Stimulated activated CD4-positive, alpha-beta T cell treated with anti-CD3 and anti-CD28 coated beads, Interleukin-4, amount 100 ng/mL, for 1 hour (primary cell): ENCODE measurements at regions not wholly inside any gene's neighbourhood (a gene's known extent, or its start where the extent isn't known, plus 50 kb on each side); places are given as distances from the start of the nearest gene placed in this dataset.

ENCODE experiments used
- DNase-seq: peaks from one replicate; pipeline ENCODE4 v3.0.0-alpha.2; 2020

DNA sequence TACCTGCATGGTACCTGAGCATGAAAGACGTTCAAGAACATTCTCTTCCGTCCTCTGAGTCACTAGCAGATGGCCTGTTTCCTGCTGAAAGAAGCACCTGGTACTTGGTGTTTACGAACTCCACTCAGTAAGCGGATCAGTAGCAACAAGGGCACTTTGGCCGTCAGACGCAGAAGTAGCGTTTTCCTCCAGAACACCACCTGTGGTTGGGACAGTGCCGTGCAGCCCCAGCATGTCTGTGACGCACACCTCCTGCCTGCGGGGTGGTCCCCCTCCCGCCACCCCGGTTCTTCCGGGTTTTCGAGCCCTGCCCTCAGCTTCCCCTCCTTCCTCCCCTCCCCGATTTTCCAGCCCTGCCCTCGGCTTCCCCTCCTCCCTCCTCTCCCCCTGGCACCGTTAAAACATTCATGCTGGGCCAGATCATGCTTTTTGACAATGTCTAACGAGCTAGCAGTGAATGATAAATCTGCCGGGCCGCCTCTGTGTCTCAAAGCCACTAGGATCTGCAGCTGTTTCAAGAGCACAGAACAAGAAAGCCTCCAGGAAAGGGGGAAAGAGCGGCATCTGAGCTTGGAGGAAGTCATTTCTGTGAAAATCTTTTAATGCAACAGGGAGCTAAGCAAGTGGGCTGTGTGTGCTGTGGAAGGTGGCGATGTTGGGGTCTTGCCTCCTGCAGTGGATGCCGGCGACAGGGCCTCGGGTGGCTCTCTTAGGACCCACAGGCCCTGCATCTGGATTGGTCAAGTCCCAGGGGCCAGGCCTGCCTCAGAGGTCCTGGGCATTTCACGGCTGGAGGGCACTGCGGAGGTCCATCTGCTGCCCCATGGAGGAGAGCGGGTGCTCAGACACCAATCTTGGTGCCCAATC is 207.9 kb downstream of the ERMARD start:
- DNase-seq = peak; percentile 34

DNA sequence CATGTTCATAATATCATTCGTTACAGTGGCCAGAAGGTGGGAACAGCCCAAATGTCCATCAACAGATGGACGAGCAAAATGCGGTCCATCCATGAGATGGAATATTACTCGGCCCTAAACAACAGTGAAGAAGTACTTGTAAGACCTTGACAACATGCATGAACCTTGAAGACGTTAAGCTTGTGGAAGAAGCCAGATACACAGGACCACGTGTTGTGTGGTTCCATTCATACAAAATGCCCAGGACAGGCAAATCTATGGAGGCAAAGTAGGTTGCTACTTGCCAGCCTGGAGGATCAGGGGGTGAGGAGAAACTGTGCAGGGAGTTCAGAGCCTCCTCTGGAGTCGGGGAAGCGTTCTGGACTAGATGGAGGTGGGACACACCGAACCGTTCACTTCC is 207.1 kb downstream of the ERMARD start:
- no peak for DNase-seq

DNA sequence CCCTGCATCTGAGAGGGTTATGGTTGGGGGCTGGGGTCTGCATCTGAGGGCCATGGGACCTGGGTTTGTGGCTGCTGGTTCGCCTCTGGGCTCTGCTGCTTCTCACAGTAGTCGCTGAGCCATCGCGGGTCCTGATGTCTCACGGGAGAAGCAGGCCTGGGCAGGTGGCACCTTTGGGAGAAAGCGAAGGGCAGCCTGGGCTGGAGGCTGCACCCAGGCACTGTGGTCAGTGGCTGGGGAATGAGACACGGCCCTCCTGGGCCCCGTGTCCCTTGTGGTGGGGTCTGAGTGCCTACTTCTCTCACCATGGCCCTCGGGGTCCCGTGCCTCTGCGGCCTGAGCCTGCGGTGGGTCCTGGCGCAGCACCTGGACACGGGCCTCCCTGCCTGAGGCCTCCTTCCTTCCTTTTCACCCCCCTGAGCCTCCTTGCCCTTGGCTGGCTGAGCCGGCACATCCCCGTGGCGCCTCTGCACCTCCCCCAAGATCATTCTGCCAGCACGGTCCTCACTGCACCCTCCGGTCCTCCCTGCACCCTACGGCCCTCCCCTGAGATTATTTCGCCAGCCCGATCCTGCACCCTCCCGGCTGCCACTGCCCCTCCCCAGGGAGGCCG is 206.0 kb downstream of the ERMARD start:
- no peak for DNase-seq

DNA sequence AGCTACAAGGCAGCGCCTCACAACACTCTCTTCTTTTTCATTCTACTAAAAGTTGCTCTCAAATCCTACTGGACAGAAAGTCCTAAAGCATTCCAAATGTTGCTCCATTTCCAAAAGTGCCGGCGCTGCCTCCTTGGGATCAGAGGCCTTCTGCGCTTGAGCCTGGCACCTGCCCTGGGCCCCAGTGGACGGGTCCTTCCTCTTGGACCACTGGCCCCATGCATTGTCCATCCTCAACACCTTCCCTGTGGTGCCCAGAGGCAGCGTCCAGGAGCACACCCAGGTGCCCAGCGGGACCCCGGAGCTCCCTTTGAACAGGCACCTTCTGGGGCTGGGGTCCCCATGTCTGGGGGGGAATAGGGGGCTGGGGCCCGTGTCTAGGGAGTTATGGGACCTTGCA is 205.2 kb downstream of the ERMARD start:
- no peak for DNase-seq

DNA sequence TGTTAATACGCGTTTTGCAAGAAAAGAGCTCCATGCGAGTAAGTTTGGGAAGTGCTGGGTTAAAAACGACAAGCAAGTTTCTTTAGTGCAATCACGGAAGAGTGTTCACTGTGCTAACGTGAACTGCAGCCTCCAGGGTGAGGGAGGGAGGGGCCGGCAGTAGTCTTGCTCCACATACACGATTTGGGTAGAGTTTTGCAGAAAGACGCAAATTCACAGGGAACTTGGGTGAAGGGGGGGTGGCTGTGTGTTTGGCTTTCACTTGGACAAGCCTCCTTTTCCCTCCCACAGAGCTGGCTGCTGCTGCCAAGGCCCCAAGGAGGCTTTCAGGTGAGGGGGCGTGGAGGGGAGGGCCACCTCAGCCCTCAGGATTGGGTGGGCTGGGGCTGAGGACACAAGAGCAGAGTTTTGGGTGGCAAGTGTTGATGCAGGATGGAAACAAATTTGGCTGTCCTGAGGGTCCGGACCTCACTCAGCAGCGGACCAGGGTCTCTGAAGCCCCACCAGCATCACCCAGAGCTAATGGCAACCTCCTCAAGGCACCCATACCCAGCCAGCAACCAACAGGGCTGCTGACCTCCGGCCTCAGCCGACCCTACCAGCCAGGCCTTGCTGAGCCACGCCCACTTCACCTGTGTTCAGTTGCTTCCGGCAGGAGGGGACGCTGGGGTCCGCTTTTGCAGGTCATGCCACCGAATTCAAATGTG is 204.5 kb downstream of the ERMARD start:
- DNase-seq = no peak

DNA sequence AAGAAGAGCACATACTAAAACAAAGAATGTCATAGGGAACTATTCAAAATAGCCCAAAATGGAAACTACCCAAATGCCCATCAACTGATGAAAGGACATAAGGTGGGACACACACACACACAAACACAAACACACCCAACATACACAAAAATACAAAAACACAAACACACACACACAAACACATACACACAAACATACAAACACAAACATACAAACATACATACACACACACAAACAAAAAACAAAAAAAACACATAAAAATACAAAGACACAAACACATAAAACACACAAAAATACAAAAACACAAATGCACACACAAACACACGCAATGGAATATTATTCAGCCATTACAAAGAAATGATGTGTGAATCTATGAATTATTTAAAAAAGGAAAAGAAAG is 203.6 kb downstream of the ERMARD start:
- DNase-seq = no peak

DNA sequence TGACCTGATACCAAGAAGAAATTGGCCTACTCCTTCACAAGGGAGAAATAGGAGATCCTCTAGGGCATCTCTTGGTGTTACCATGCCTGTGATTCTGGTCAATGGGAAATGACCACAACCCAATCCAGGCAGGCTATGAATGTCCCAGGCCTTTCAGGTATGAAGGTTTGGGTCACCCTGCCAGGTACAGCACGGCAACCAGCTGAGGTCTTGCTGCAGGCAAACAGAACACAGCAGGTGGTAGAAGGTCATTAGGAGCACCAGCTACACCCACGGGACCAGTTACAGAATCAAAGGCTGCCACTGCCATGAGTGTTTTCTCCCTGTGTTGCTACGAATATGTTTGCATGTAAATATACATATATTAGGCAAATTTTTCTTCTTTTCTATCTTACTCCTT is 202.3 kb downstream of the ERMARD start:
- no peak for DNase-seq

DNA sequence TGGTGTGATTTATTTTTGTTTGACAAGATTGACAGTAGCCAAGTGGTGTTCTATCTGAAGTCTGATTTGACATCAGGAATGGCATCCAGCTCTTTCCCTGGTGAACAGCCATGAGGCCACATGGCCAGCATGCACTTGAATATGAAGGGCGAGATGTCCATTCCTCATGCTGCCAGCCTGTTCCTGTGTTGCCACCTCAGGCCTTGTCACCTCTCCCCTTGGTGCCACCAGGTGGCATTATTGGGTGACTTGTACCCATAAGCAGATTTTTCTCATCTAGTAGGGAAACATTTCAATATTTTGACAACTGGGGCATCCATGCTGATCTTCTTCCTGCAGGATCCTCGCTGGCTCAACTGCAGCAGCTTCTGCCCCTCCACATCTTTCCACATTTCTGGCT is 199.1 kb downstream of the ERMARD start:
- no peak for DNase-seq

DNA sequence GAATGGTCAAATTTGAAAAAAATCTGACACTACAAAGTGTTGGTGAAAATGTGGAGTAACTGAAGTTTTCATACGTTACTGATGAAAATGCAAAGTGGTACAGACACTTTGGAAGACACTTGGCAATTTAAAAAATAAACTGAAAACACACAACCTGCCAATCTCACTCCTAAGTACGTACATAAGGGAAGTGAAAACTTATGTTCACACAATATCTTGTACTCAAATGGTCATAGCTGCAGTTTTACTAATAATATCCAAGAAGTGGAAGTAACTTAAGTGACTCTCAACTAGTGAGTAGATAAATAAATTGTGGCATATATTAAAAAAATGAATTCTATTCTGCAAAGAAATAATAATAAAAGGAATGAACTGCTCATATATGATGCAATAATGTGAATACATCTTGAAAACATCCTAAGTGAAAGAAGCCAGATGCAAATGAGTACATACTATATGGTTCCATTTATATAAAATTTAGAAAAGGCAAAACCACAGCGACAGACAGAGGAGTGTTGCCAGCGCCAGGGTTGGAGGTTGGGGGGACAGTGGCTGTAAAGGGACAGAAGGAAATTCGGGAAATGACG is 198.2 kb downstream of the ERMARD start:
- DNase-seq = no peak

DNA sequence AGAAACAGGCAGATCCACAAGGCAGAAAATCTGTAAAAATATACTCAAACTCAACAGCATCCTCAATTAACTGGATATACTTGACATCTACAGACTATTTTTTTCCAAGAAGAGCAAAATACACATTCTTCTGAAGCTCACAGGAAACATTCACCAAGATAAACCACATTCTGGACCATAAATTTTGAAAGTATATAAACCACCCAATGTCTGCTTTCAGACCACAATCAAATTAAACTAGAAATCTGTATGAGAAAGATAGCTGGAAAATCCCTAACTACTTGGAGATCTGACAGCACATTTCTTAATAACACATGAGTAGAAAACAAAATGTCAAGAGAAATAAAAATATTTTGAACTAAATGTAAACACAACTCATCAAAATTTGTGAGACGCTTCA is 195.5 kb downstream of the ERMARD start:
- DNase-seq = no peak

DNA sequence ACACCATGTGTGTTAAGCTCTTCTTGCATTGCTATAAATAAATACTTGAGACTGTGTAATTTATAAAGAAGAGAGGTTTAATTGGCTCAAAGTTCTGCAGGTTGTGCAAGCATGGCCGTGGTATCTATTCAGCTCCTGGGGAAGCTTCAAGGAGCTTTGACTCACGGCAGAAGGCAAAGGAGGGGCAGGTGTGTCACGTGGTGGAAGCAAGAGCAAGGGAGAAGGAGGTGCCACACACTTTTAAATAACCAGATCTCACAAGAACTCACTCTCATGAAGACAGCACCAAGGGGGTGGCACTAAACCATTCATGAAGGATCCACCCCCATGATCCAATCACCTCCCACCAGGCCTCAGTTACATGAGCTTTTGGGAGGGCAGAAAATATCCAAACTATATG is 193.7 kb downstream of the ERMARD start:
- no peak for DNase-seq

DNA sequence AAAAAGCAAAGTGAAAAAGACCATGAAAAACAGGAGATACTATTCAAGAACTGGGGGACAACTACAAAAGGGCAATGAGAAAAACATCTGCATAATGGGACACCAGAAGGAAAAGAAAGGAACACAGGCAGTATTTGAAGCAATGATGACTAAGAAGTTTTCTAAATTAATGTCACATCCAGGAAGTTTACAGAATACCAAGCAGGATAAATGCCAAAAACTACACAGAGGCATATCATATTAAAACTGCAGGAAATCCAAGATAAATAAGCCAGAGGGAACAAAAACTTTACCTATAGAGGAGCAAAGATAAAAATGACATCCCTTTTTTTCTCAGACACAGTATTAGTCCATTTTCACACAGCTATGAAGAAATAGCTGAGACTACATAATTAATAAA is 193.0 kb downstream of the ERMARD start:
- DNase-seq = no peak

DNA sequence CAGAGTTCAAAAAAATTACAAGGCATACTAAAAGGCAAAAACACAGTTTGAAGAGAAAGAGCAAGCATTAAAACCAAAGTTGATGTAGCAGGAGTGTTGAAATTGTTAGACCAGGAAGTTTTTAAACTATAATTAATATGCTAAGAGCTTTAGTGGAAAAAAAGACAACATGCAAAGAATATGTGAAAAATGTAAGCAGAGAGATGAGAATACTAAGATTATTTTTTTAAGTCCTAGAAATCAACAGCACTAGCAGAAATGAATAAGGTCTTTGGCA is 192.6 kb downstream of the ERMARD start:
- no peak for DNase-seq

DNA sequence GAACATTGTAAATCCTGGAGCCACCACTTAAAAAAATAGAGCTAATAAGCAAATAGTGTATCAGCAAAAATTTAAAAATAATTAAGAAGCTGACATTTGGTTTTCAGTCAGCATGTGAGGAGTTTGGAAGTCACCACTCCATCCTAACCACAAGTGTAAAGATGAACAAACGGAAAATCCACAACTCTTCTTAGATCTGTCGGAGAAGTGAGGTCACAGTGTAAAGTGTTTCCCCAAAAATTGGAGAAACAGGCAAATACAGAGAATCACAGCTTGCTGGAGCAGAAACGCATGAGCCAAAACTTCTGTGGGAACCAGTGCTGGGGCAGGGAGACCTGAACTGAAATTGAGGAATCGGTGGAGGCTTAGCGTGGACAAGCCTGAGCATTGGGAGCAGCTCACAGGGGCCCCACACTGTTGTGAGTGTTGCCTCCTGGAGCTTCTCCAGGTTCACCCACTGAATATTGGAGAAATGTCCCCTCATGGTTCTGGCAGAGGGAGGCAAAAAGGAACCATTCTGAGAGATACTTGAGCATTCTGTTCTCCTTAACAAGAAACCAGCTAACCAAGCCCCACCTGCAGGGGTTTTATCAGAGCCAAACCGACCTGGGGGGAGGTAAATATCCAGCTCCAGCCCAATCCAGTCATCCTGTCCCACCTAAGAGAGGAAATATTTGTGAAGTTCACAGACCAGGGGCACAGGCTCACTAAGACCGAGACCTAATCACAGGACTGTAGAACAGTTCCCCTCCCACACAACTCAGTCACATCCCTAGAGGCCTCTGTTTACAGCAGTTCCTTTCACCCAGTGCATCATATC is 192.0 kb downstream of the ERMARD start:
- no peak for DNase-seq

DNA sequence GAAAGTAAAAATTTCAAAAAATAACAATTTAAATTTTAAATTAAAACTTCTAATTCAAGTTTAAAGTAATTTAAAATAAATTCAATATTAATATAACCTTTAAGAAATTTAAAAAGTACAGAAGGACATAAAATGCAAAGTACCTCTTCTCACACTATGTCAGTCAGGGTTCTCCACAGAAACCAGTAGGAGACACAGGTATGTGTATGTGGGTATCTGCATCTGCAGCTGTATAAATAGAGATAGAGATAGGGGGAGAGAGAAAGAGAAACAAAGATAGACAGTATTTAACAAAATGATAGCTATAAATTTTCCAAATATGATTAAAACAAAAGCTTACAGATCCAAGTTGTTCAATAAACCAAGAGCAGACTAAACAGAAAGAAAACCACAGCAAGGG is 190.8 kb downstream of the ERMARD start:
- DNase-seq = no peak

DNA sequence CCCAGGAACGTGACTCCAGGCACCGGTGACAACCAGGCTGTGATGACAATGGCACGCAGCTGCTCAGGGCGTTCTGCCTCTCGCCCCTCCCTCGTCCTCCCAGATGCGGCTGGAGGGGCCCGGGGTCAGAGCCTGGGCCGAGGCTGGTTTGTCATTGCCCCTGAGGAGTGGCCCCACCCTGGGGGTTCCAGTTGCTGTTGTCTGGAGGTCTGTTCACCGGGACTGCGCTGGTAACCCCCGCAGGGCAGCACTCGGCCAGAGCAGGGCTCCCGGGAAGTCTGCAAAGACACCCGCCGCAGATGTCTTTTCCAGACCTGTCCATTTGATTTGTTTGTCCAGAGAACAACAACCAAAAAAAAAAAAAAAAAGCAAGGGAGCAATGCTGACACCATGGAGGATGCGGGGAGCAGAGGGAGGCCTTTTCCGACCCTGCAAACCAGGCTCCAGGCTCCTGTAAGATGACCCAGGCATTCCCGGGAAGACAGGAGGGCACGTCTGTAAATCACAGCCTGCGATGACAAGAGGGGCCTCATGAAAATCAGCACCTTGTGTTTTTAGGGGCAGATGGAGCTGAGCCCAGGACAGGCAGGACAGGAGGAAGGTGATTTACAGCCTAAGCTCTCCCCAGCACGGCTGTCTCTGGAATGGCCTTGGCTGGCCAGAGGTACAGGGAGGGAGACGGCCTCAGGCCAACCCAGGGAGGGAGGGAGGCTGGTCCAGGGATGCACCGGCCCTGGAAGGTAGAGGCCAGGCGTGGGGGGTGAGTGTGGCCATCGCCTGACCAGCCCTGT is 189.3 kb downstream of the ERMARD start:
- DNase-seq = no peak

DNA sequence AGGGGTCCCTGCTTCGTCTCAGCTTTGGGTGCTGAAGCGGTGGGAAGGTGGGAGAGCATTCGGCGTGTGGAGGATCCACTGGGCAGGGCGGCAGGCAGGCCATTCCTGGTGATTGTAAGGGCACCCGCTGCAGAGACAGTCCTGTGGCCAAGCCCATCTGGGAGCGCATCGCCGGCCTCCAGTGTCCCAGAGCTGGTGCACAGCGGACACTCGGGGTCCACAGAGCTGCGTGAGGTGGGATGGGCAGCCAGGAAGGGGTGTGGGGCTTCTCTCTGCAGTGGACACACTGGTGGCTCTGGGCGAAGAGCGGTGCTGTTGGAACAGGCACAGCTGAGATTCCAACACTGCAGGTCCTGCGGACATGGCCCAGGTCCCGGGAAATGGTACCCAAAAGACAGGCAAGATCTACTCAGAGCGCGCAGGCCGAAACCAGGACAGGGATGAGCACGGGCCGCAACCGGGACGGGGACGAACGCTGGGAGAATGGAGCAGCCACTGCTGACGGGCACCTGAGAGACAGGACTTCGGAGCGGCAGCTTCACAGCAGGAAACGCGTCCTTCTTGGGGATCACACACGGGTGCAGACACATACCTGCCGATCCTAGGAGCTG is 188.2 kb downstream of the ERMARD start:
- no peak for DNase-seq

DNA sequence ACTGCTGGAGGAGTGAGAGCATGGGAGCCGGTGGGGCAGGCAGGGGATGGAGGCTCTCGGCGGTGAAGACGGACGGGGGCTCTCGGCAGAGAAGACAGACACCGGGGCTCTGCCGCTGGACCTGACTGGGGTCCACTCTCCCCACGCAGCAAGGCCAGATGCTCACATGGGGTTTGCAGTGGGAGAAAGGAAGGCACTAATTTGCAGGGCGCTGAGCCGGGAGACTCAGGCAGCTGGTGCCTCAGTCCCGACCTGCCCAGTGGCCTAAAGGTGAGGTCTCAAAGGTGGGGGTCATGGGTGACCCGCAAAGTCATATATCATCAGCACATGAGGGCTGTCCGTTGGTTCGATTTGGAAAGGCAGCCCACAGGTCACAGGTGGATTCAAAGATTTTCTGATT is 187.3 kb downstream of the ERMARD start:
- no peak for DNase-seq

DNA sequence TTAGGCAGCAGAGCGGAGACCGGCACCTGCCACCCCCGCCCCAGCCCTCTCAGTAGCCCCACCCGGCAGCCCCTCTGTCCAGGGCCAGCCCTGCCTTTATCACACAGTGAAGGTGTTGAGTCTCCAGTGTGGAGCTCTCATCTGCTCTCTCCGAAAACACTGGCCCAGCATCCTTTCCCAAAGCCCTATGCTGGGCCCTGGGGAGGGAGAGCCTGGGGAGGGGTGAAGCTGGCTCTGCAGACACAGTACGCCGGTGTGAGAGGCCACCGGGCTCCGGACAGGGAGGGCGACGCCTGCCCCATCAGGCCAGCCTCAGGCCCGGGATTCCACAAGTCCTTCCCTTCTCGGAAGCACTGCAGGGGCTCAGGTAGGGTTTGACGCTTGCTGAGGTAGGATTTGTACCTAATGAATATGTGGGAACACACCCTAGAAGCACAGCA is 186.9 kb downstream of the ERMARD start:
- no peak for DNase-seq

DNA sequence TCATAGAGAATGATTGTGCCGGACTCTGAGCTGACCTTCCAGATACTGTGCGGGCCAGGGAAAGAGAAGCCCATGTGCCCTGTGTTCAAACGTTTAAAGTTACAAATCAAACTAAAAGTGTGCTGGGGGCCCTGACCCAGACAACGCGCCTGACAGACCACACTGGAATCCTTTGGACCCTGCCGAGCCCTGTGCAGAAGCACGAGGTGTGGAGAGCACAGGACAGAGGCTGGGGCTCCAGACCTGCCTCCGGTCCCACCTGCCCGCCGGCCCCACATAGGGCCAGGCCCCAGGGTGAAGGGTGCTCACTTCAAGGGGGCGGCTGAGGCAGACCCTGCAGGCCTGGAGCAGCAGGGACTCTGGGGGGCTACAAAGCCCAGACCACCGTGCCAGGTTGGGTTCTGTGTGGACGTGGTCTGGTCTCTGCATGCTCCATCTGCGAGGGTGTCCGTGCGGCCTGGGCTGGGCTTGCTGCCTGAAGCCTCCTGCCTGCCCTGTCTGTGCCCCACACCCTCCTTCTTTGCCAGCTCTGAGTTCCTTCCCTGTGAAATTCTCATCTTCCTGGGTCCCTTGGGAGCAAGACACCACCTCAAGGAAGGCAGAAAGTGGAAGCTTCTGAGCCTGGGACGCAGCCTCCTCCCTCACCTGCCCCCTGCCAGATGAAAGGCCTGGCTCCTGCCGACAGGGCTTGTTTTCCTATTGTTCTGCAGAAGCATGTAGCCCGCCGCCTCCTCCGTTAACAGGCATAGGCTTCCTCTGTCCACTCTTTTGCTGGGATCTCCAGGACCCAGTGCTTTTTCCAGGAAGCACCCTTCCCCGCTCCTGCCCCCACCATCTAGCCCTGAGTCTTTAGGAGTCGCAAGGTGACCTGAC is 186.2 kb downstream of the ERMARD start:
- DNase-seq = no peak
